Fibroblast of lung (primary cell): ENCODE measurements at regions not wholly inside any gene's neighbourhood (a gene's known extent, or its start where the extent isn't known, plus 50 kb on each side); places are given as distances from the start of the nearest gene placed in this dataset.
A peak's percentile ranks its signal among the peaks of the same experiment; 100 is the strongest.

Experiments used
- DNase-seq, 2 donors: peaks; one replicate each; pipeline versions ENCODE4 v3.0.0 to v3.0.0-alpha.2; 2010; ENCODE audit warnings: low read depth in 2 of 2
- H2AFZ ChIP-seq: 2 replicates; pipeline ENCODE4 v1.5.1; 2012; ENCODE audit warnings: low read length, control low read depth, inconsistent platforms
- H3K27ac ChIP-seq: 2 replicates; pipeline ENCODE4 v1.5.1; 2011; ENCODE audit warnings: low read length, control low read depth; ENCODE audit not compliant: insufficient read depth
- H3K27me3 ChIP-seq: 2 replicates; pipeline ENCODE4 v1.5.1; 2011; ENCODE audit warnings: mild to moderate bottlenecking, low read length; ENCODE audit not compliant: control insufficient read depth, insufficient read depth
- H3K36me3 ChIP-seq: 2 replicates; pipeline ENCODE4 v1.5.1; 2011; ENCODE audit warnings: low read length; ENCODE audit not compliant: control insufficient read depth, insufficient read depth
- H3K4me1 ChIP-seq: 2 replicates; pipeline ENCODE4 v1.5.1; 2011; ENCODE audit warnings: low read length; ENCODE audit not compliant: control insufficient read depth, insufficient read depth; ENCODE audit errors: extremely low read depth
- H3K4me2 ChIP-seq: 2 replicates; pipeline ENCODE4 v1.5.1; 2011; ENCODE audit warnings: low read length, control low read depth; ENCODE audit not compliant: insufficient read depth; ENCODE audit errors: extremely low read depth
- H3K4me3 ChIP-seq, 4 experiments: fragments of 200-600 bp in 1 of 4; sonication (generic) in 1 of 4; replicated peaks in 1 of 4; 2 replicates each; pipeline ENCODE4 v1.5.1; 2011 to 2016; ENCODE audit warnings: low read length in 4 of 4, low read depth in 3 of 4, mild to moderate bottlenecking in 3 of 4, control low read depth in 2 of 4, inconsistent platforms in 1 of 4, mixed read lengths in 1 of 4; ENCODE audit not compliant: insufficient read depth in 1 of 4; ENCODE audit errors: control extremely low read depth in 1 of 4
- H3K79me2 ChIP-seq: 2 replicates; pipeline ENCODE4 v1.5.1; 2012; ENCODE audit warnings: mild to moderate bottlenecking, low read length, inconsistent platforms; ENCODE audit not compliant: control insufficient read depth, insufficient read depth
- H3K9ac ChIP-seq: 2 replicates; pipeline ENCODE4 v1.5.1; 2011; ENCODE audit warnings: mild to moderate bottlenecking, low read length, control low read depth; ENCODE audit not compliant: insufficient read depth
- H3K9me3 ChIP-seq: 2 replicates; pipeline ENCODE4 v1.5.1; 2012; ENCODE audit warnings: low read depth, low read length; ENCODE audit not compliant: control insufficient read depth, insufficient read depth
- H4K20me1 ChIP-seq: 2 replicates; pipeline ENCODE4 v1.5.1; 2011; ENCODE audit warnings: low read length; ENCODE audit not compliant: control insufficient read depth, insufficient read depth; ENCODE audit errors: extremely low read depth
- CTCF ChIP-seq, 2 donors: IDR thresholded peaks in 1 of 2; conservative IDR thresholded peaks in 1 of 2; 1 replicate in 1 of 2; 2 replicates in 1 of 2; pipeline ENCODE4 v1.5.1; 2011 to 2012; ENCODE audit warnings: low read length in 2 of 2, control low read depth in 1 of 2, inconsistent platforms in 1 of 2, low read depth in 1 of 2, mild to moderate bottlenecking in 1 of 2
- EZH2 ChIP-seq: IDR thresholded peaks from 2 replicates; pipeline ENCODE4 v1.5.1; 2012; ENCODE audit warnings: low read length, control low read depth, mild to moderate bottlenecking; ENCODE audit errors: missing control alignments

- H3K4me3 ChIP-seq, result no peak overlapping the region
- H3K4me2 ChIP-seq, result no peak overlapping the region
- no peaks in the 10 kb centered on the region for H4K20me1 ChIP-seq
- H3K9ac ChIP-seq, result no peak overlapping the region
- no peak overlapping the region for H3K27ac ChIP-seq
- TF ChIP-seq CTCF (conservative IDR thresholded peaks at IDR 0.05 in 1 of 2, IDR thresholded peaks at IDR 0.05 in 1 of 2; ENCODE audit: low read depth in 1 of 2, low read length in 2 of 2), result no peak
- TF ChIP-seq EZH2, result no peak
- H3K79me2 ChIP-seq, result no peaks in the 10 kb centered on the region
- H3K36me3 ChIP-seq, result no peaks in the 10 kb centered on the region
- no peaks in the 10 kb centered on the region for H3K27me3 ChIP-seq
- H3K9me3 ChIP-seq, result no peaks in the 10 kb centered on the region
- no peak overlapping the region for H2AFZ ChIP-seq
- no peaks in the 10 kb centered on the region for H3K4me1 ChIP-seq
- DNase-seq, result peak in 1 of 2 donors; percentile 41
Measured at GRCh38 chr2:120809151-120809550, 73.5 kb downstream of the GLI2 start.

- Histone ChIP-seq H3K4me2 (no peak overlapping the region), H3K27ac (no peak overlapping the region), H4K20me1 (no peaks in the 10 kb centered on the region), H3K9me3 (no peaks in the 10 kb centered on the region), H3K79me2 (no peaks in the 10 kb centered on the region), H3K4me1 (no peaks in the 10 kb centered on the region), H2AFZ (no peak overlapping the region), H3K4me3 (no peak overlapping the region), H3K36me3 (no peaks in the 10 kb centered on the region), H3K27me3 (no peaks in the 10 kb centered on the region), H3K9ac (no peak overlapping the region)
- no peak for TF ChIP-seq CTCF (conservative IDR thresholded peaks at IDR 0.05 in 1 of 2, IDR thresholded peaks at IDR 0.05 in 1 of 2; ENCODE audit: low read depth in 1 of 2, low read length in 2 of 2)
- no peak for TF ChIP-seq EZH2
- no peak for DNase-seq
Measured at GRCh38 chr2:120809609-120810440, 74.2 kb downstream of the GLI2 start.

GRCh38 chr2:120810639-120811038, 75.0 kb downstream of the GLI2 start:
- no peaks in the 10 kb centered on the region for H3K9me3 ChIP-seq
- H3K4me2 ChIP-seq, result no peak overlapping the region
- no peaks in the 10 kb centered on the region for H3K27me3 ChIP-seq
- no peaks in the 10 kb centered on the region for H3K36me3 ChIP-seq
- H3K9ac ChIP-seq, result no peak overlapping the region
- H3K4me1 ChIP-seq, result no peaks in the 10 kb centered on the region
- H4K20me1 ChIP-seq, result no peaks in the 10 kb centered on the region
- H3K27ac ChIP-seq, result no peak overlapping the region
- TF ChIP-seq CTCF (conservative IDR thresholded peaks at IDR 0.05 in 1 of 2, IDR thresholded peaks at IDR 0.05 in 1 of 2; ENCODE audit: low read depth in 1 of 2, low read length in 2 of 2), result no peak
- no peak for TF ChIP-seq EZH2
- no peak overlapping the region for H2AFZ ChIP-seq
- no peaks in the 10 kb centered on the region for H3K79me2 ChIP-seq
- no peak for DNase-seq
- H3K4me3 ChIP-seq, result no peak overlapping the region
